ENCODE measurements at regions not wholly inside any gene's neighbourhood (a gene's known extent, or its start where the extent isn't known, plus 50 kb on each side); places are given as distances from the start of the nearest gene placed in this dataset.

DNA sequence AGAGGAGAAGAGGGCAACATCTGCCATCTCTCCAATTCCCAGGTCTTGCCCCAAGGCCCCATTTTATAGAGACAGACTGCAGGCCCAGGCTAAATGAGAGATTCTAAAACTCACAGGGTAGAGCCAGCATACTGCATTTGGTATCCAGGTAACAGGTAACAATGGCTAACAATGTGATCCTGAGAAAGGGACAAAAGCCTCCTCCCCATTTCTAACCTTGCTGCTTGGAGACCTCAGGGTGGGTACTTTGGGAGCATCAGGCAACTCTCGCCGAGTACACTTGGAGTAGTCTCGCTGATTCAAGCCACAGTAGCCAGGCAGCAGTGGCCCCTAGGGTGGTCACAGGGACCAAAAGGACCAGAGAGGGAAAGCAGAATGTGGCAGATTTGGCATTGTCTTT, 162.6 kb upstream of the PLEKHA5 start:
- intact Hi-C loops (cut with DNase I, micrococcal nuclease), result no loop called here
- H3K9me3 Mint-ChIP-seq, result no peaks in the 10 kb centered on the region
- peaks cover 14% of the 10 kb centered on the region for H3K27me3 Mint-ChIP-seq
- Histone ChIP-seq H3K4me3 (ENCODE audit: low read length) (no peak overlapping the region), H3K27ac (ENCODE audit: low read depth in 1 of 2, low read length in 2 of 2) (no peak overlapping the region), H3K4me1 (ENCODE audit: insufficient read depth, low read length) (no peaks in the 10 kb centered on the region), H3K27me3 (ENCODE audit: control insufficient read depth in 1 of 2, insufficient read depth in 2 of 2, low read length in 2 of 2) (no peaks in the 10 kb centered on the region), H3K36me3 (ENCODE audit: insufficient read depth, low read length) (no peaks in the 10 kb centered on the region), H3K9me3 (ENCODE audit: control insufficient read depth in 1 of 2, insufficient read depth in 1 of 2, low read length in 2 of 2) (no peaks in the 10 kb centered on the region)
- no peaks in the 10 kb centered on the region for H3K36me3 Mint-ChIP-seq (ENCODE audit: low read depth)
- DNase-seq, result no peak
- no peak for ATAC-seq (ENCODE audit: poor library complexity)
- TF ChIP-seq, protein P1, sequence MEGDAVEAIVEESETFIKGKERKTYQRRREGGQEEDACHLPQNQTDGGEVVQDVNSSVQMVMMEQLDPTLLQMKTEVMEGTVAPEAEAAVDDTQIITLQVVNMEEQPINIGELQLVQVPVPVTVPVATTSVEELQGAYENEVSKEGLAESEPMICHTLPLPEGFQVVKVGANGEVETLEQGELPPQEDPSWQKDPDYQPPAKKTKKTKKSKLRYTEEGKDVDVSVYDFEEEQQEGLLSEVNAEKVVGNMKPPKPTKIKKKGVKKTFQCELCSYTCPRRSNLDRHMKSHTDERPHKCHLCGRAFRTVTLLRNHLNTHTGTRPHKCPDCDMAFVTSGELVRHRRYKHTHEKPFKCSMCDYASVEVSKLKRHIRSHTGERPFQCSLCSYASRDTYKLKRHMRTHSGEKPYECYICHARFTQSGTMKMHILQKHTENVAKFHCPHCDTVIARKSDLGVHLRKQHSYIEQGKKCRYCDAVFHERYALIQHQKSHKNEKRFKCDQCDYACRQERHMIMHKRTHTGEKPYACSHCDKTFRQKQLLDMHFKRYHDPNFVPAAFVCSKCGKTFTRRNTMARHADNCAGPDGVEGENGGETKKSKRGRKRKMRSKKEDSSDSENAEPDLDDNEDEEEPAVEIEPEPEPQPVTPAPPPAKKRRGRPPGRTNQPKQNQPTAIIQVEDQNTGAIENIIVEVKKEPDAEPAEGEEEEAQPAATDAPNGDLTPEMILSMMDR (IDR thresholded peaks at IDR 0.05), result no peak
- ChIA-PET CTCF (no interaction called here), POLR2A (no interaction called here)
- H3K27ac Mint-ChIP-seq, result no peak overlapping the region
- H3K4me3 Mint-ChIP-seq, result no peak overlapping the region
- no peaks in the 10 kb centered on the region for H3K4me1 Mint-ChIP-seq (ENCODE audit: low read depth)

DNA sequence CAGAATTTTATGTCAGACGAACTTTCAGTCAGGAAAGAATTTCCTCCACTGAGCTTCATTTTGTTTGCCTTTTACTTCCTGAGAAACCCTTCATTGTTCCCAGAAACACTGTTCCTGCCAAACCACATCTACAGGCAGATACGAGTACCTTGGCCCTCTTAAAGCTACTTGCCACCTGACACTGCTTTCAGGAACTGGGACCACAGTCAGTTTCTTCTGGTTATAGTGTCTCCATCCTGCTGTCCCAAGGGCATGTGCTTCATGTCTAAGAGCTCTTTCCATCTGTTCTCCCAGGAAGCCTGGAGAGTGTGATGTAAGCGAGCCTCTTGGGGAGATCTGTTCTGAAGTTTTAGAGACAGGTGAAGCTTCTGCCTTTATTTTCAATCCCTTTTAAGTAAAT, 161.7 kb upstream of the PLEKHA5 start:
- Mint-ChIP-seq H3K27me3 (peaks cover 14% of the 10 kb centered on the region), H3K27ac (no peak overlapping the region), H3K4me3 (no peak overlapping the region), H3K4me1 (ENCODE audit: low read depth) (no peaks in the 10 kb centered on the region), H3K9me3 (no peaks in the 10 kb centered on the region), H3K36me3 (ENCODE audit: low read depth) (no peaks in the 10 kb centered on the region)
- ChIA-PET CTCF (no interaction called here), POLR2A (no interaction called here)
- H3K9me3 ChIP-seq (ENCODE audit: control insufficient read depth in 1 of 2, insufficient read depth in 1 of 2, low read length in 2 of 2), result no peaks in the 10 kb centered on the region
- H3K27ac ChIP-seq (ENCODE audit: low read depth in 1 of 2, low read length in 2 of 2), result no peak overlapping the region
- H3K36me3 ChIP-seq (ENCODE audit: insufficient read depth, low read length), result no peaks in the 10 kb centered on the region
- H3K4me3 ChIP-seq (ENCODE audit: low read length), result no peak overlapping the region
- DNase-seq, result no peak
- ATAC-seq (ENCODE audit: poor library complexity), result no peak
- TF ChIP-seq, protein P1 (IDR thresholded peaks at IDR 0.05), result no peak
- H3K4me1 ChIP-seq (ENCODE audit: insufficient read depth, low read length), result no peaks in the 10 kb centered on the region
- no peaks in the 10 kb centered on the region for H3K27me3 ChIP-seq (ENCODE audit: control insufficient read depth in 1 of 2, insufficient read depth in 2 of 2, low read length in 2 of 2)
- intact Hi-C loops (cut with DNase I, micrococcal nuclease), result no loop called here

DNA sequence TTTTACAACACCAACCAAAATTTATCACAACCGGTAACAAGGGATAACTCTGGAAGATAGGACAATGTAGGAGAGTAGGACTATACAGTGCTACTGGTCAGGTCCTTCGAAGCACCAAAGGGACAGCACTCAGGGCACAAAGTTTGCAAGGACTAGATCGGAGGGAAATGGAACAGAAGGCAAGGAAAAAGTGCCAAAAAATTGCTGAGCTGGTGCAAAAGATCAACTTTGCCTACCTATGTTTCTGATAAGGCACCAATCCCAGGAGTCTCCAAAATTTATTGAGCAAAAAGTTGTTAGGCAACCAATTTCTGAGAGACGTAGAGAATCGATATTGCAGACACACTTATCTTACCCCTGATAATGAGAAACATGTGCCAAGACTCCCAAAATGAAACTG, 160.0 kb upstream of the PLEKHA5 start:
- H3K9me3 Mint-ChIP-seq, result no peaks in the 10 kb centered on the region
- DNase-seq (no peak), ATAC-seq (ENCODE audit: poor library complexity) (no peak)
- H3K4me1 ChIP-seq (ENCODE audit: insufficient read depth, low read length), result no peaks in the 10 kb centered on the region
- H3K4me3 ChIP-seq (ENCODE audit: low read length), result no peak overlapping the region
- intact Hi-C loops (cut with DNase I, micrococcal nuclease), result no loop called here
- ChIA-PET POLR2A (no interaction called here), CTCF (no interaction called here)
- TF ChIP-seq, protein P1 (IDR thresholded peaks at IDR 0.05), result no peak
- no peaks in the 10 kb centered on the region for H3K36me3 ChIP-seq (ENCODE audit: insufficient read depth, low read length)
- H3K9me3 ChIP-seq (ENCODE audit: control insufficient read depth in 1 of 2, insufficient read depth in 1 of 2, low read length in 2 of 2), result no peaks in the 10 kb centered on the region
- no peak overlapping the region for H3K27ac Mint-ChIP-seq
- peaks cover 10% of the 10 kb centered on the region for H3K27me3 Mint-ChIP-seq
- H3K27me3 ChIP-seq (ENCODE audit: control insufficient read depth in 1 of 2, insufficient read depth in 2 of 2, low read length in 2 of 2), result no peaks in the 10 kb centered on the region
- H3K36me3 Mint-ChIP-seq (ENCODE audit: low read depth), result no peaks in the 10 kb centered on the region
- H3K4me1 Mint-ChIP-seq (ENCODE audit: low read depth), result no peaks in the 10 kb centered on the region
- H3K27ac ChIP-seq (ENCODE audit: low read depth in 1 of 2, low read length in 2 of 2), result no peak overlapping the region
- H3K4me3 Mint-ChIP-seq, result no peak overlapping the region
